IMR-90 (cell line): ENCODE measurements at regions not wholly inside any gene's neighbourhood (a gene's known extent, or its start where the extent isn't known, plus 50 kb on each side); places are given as distances from the start of the nearest gene placed in this dataset.

ENCODE experiments used
- ATAC-seq: fragments of 200-7000 bp; cut with Tn5 transposase; 2 replicates; pipeline ENCODE4 v1.9.1; 2020; ENCODE audit warnings: low read depth, mild to moderate bottlenecking, moderate library complexity
- BruUV-seq: library from RNA; stranded (reverse); fragments of 400-500 nt; replicated peaks from 2 replicates; lab custom pipeline; 2021; lab: Mats Ljungman, UMichigan
- CTCF ChIA-PET: fragments of 300-600 bp; formaldehyde crosslinking; extraction: SDS; loops from one replicate; lab custom pipeline; 2021; ENCODE audit warnings: antibody characterized with exemption; lab: Yijun Ruan, JAX
- POLR2A ChIA-PET: fragments of 300-600 bp; sonication (Branson Sonifier 250); formaldehyde crosslinking; loops from one replicate; lab custom pipeline; 2022; ENCODE audit warnings: antibody characterized with exemption; ENCODE audit not compliant: unreplicated experiment; lab: Charles Lee
- DNase-seq: peaks from one replicate; pipeline ENCODE4 v3.0.0; 2013
- H2AFZ ChIP-seq: replicated peaks from 2 replicates; pipeline ENCODE3; 2013; ENCODE audit warnings: low read length, mild to moderate bottlenecking; ENCODE audit not compliant: poor library complexity
- H2AK5ac ChIP-seq: 2 replicates; pipeline ENCODE4 v1.6.1; 2013; ENCODE audit warnings: low read depth, low read length, inconsistent platforms
- H2AK9ac ChIP-seq: replicated peaks from 2 replicates; pipeline ENCODE3; 2013; ENCODE audit warnings: mild to moderate bottlenecking, low read depth, low read length, moderate library complexity; ENCODE audit not compliant: poor library complexity
- H2BK120ac ChIP-seq: 2 replicates; pipeline ENCODE4 v1.6.1; 2013; ENCODE audit warnings: low read depth, low read length, inconsistent platforms
- H2BK15ac ChIP-seq: 3 replicates; pipeline ENCODE4 v1.6.1; 2013; ENCODE audit warnings: low read depth, low read length, inconsistent platforms
- H2BK20ac ChIP-seq: 2 replicates; pipeline ENCODE4 v1.6.1; 2013; ENCODE audit warnings: low read depth, mild to moderate bottlenecking, inconsistent platforms, low read length, moderate library complexity
- H2BK5ac ChIP-seq: 2 replicates; pipeline ENCODE4 v1.6.1; 2013; ENCODE audit warnings: mild to moderate bottlenecking, low read depth, low read length, inconsistent platforms; ENCODE audit not compliant: poor library complexity, severe bottlenecking
- H3K14ac ChIP-seq: replicated peaks from 2 replicates; pipeline ENCODE4 v1.6.1; 2013; ENCODE audit warnings: low read depth, low read length, inconsistent platforms
- H3K18ac ChIP-seq: 2 replicates; pipeline ENCODE4 v1.6.1; 2013; ENCODE audit warnings: low read depth, low read length, control low read depth
- H3K23ac ChIP-seq: 2 replicates; pipeline ENCODE4 v1.6.1; 2013; ENCODE audit warnings: low read depth, low read length, inconsistent platforms
- H3K27ac ChIP-seq: 2 replicates; pipeline ENCODE4 v1.5.1; 2013; ENCODE audit warnings: mild to moderate bottlenecking, control low read depth, low read length; ENCODE audit not compliant: insufficient read depth
- H3K27me3 ChIP-seq: 2 replicates; pipeline ENCODE4 v1.6.1; 2013; ENCODE audit warnings: low read length; ENCODE audit not compliant: control insufficient read depth, insufficient read depth
- H3K36me3 ChIP-seq: 2 replicates; pipeline ENCODE4 v1.6.1; 2013; ENCODE audit warnings: low read length, mixed read lengths; ENCODE audit not compliant: control insufficient read depth, insufficient read depth
- H3K4ac ChIP-seq: 2 replicates; pipeline ENCODE4 v1.6.1; 2013; ENCODE audit warnings: low read depth, low read length, inconsistent platforms
- H3K4me1 ChIP-seq: 2 replicates; pipeline ENCODE4 v1.6.1; 2013; ENCODE audit warnings: low read length, mixed read lengths; ENCODE audit not compliant: control insufficient read depth, insufficient read depth
- H3K4me2 ChIP-seq: 2 replicates; pipeline ENCODE4 v1.6.1; 2013; ENCODE audit warnings: low read depth, mild to moderate bottlenecking, control low read depth, low read length, moderate library complexity
- H3K4me3 ChIP-seq: 2 replicates; pipeline ENCODE4 v1.5.1; 2013; ENCODE audit warnings: low read depth, mild to moderate bottlenecking, control low read depth, low read length, moderate library complexity; ENCODE audit not compliant: insufficient read depth
- H3K56ac ChIP-seq: 2 replicates; pipeline ENCODE4 v1.6.1; 2013; ENCODE audit warnings: low read length, inconsistent platforms; ENCODE audit not compliant: insufficient read depth; ENCODE audit errors: extremely low read depth
- H3K79me1 ChIP-seq, 2 experiments: 2 replicates each; pipeline ENCODE4 v1.6.1; 2013; ENCODE audit warnings: low read length in 2 of 2, inconsistent platforms in 1 of 2, low read depth in 1 of 2
- H3K9ac ChIP-seq: 2 replicates; pipeline ENCODE4 v1.6.1; 2013; ENCODE audit warnings: low read depth, low read length, control low read depth
- H3K9me1 ChIP-seq: 2 replicates; pipeline ENCODE4 v1.6.1; 2013; ENCODE audit warnings: low read length, inconsistent platforms; ENCODE audit not compliant: insufficient read depth
- H3K9me3 ChIP-seq: 2 replicates; pipeline ENCODE4 v1.6.1; 2013; ENCODE audit warnings: low read length; ENCODE audit not compliant: control insufficient read depth, insufficient read depth
- H4K20me1 ChIP-seq: 2 replicates; pipeline ENCODE4 v1.6.1; 2013; ENCODE audit warnings: low read length, inconsistent platforms; ENCODE audit not compliant: insufficient read depth
- H4K5ac ChIP-seq: 2 replicates; pipeline ENCODE4 v1.6.1; 2013; ENCODE audit warnings: mild to moderate bottlenecking, low read depth, low read length, control low read depth
- H4K8ac ChIP-seq, 2 experiments: 2 replicates each; pipeline ENCODE4 v1.6.1; 2013; ENCODE audit warnings: low read depth in 2 of 2, low read length in 2 of 2, control low read depth in 1 of 2, inconsistent platforms in 1 of 2
- H4K91ac ChIP-seq: 2 replicates; pipeline ENCODE4 v1.6.1; 2013; ENCODE audit warnings: low read depth, low read length, inconsistent platforms; ENCODE audit not compliant: insufficient read depth
- BHLHE40 ChIP-seq: fragments of 150-350 bp; IDR thresholded peaks from 2 replicates; pipeline ENCODE4 v1.6.1; 2016; ENCODE audit warnings: mild to moderate bottlenecking, low read depth, low read length
- CEBPB ChIP-seq: IDR thresholded peaks from 2 replicates; pipeline ENCODE4 v1.6.1; 2012; ENCODE audit warnings: low read depth, low read length, improper control_type of control experiment
- CHD1 ChIP-seq: IDR thresholded peaks from 2 replicates; pipeline ENCODE4 v1.6.1; 2012; ENCODE audit warnings: low read depth, low read length, improper control_type of control experiment
- CTCF ChIP-seq: conservative IDR thresholded peaks from 2 replicates; pipeline ENCODE4 v1.5.1; 2012; ENCODE audit warnings: mild to moderate bottlenecking, low read depth, low read length, improper control_type of control experiment
- FOS ChIP-seq: fragments of 150-350 bp; IDR thresholded peaks from 2 replicates; pipeline ENCODE4 v1.6.1; 2016; ENCODE audit warnings: low read depth, low read length
- MAFK ChIP-seq: IDR thresholded peaks from 2 replicates; pipeline ENCODE4 v1.6.1; 2012; ENCODE audit warnings: low read depth, low read length, improper control_type of control experiment
- NFE2L2 ChIP-seq: fragments of 150-350 bp; IDR thresholded peaks from 2 replicates; pipeline ENCODE4 v1.6.1; 2016; ENCODE audit warnings: low read depth, mild to moderate bottlenecking, low read length
- POLR2A ChIP-seq: IDR thresholded peaks from 2 replicates; pipeline ENCODE4 v1.6.1; 2012; ENCODE audit warnings: mild to moderate bottlenecking, low read depth, low read length
- RCOR1 ChIP-seq: IDR thresholded peaks from 2 replicates; pipeline ENCODE4 v1.6.1; 2012; ENCODE audit warnings: mild to moderate bottlenecking, low read length, improper control_type of control experiment; ENCODE audit not compliant: insufficient replicate concordance
- RFX5 ChIP-seq: IDR thresholded peaks from 2 replicates; pipeline ENCODE4 v1.8.0; 2012; ENCODE audit warnings: low read depth, mild to moderate bottlenecking, low read length, moderate library complexity
- SMC3 ChIP-seq: fragments of 150-350 bp; IDR thresholded peaks from 2 replicates; pipeline ENCODE4 v1.6.1; 2016; ENCODE audit warnings: low read depth, mild to moderate bottlenecking, antibody characterized with exemption, low read length, moderate library complexity
- WGBS, 2 experiments: methylation state at CpG; one replicate each; pipeline versions ENCODE4 v1.1.5 to v1.1.7; 2013; ENCODE audit warnings: missing lambda C conversion rate in 2 of 2; ENCODE audit not compliant: insufficient read length in 1 of 2; ENCODE audit errors: extremely low coverage in 2 of 2; 5-methylcytosine and 5-hydroxymethylcytosine counted together
- dilution Hi-C: fragments of 300-500 bp; cut with HindIII; formaldehyde crosslinking; loops from one replicate; pipeline ENCODE4 v1.14.3; 2018; ENCODE audit warnings: low sequenced_read_pairs; ENCODE audit not compliant: unreplicated experiment
- in situ Hi-C: fragments of 300-500 bp; cut with MboI; formaldehyde crosslinking; loops from 3 replicates; pipeline ENCODE4 v1.14.3; 2019; ENCODE audit warnings: low sequenced_read_pairs, inconsistent platforms, mixed read lengths
- intact Hi-C: fragments of 100-400 bp; cut with micrococcal nuclease; formaldehyde crosslinking; loops from 2 replicates; pipeline ENCODE4 v1.10.0; 2022
- TF ChIP-seq, protein P1 (sequence below): fragments of 150-350 bp; IDR thresholded peaks from 2 replicates; pipeline ENCODE4 v1.6.1; 2017; ENCODE audit warnings: mild to moderate bottlenecking, antibody characterized with exemption, low read length, low read depth
- TF ChIP-seq, protein P2 (sequence below): fragments of 150-350 bp; IDR thresholded peaks from 2 replicates; pipeline ENCODE4 v1.6.1; 2016; ENCODE audit warnings: low read depth, mild to moderate bottlenecking, low read length, moderate library complexity, borderline replicate concordance

DNA sequence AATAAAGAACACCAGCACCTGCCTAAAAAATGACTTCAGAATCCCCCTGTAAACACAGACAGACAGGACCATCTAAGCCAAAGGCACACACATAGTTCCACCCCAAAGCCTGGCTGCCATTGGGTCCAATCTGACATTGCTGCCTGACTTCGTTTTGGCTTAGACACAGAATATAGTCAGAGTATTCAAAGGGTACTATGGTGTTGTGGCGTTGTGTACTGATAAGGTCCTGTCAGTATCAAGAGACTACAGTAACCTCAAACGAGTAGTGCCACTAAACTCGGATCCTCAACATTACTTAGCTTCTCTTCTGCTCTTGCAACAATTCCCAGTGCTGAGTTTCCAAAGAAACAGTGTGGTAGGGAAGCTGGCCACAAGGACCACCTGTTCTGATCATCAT, 169.3 kb upstream of the NR5A2 start:
- no peak overlapping the region for H2AK9ac ChIP-seq
- no CpG with 5 or more reads among the region's 4 CpGs for WGBS, 2 experiments
- no peak overlapping the region for H3K4me3 ChIP-seq
- peak overlapping the region; percentile 91 for H2BK15ac ChIP-seq
- H3K27me3 ChIP-seq = no peaks in the 10 kb centered on the region
- H2AFZ ChIP-seq = no peak overlapping the region
- no peak overlapping the region for H3K4me2 ChIP-seq
- H3K4me1 ChIP-seq = peaks cover 3% of the 10 kb centered on the region; the same call in 1 of the 2 replicates
- no peaks in the 10 kb centered on the region for H3K9me1 ChIP-seq
- H4K91ac ChIP-seq = peak overlapping the region; percentile 70
- H4K5ac ChIP-seq = no peak overlapping the region
- ChIA-PET POLR2A (no interaction called here), CTCF (interaction anchor here (0.6 kb wide), 1 partner anchor 28 kb away, joined by 4 read pairs; no protein-coding TSS in a partner anchor)
- no peaks in the 10 kb centered on the region for H3K79me1 ChIP-seq
- H2BK20ac ChIP-seq = peak overlapping the region; percentile 88
- H3K56ac ChIP-seq = peak overlapping the region; percentile 35; the same call in 1 of the 2 replicates
- BruUV-seq = no TSS peak
- dilution Hi-C loops (no loop called here), in situ Hi-C loops (no loop called here), intact Hi-C loops (no loop called here)
- no peaks in the 10 kb centered on the region for H3K36me3 ChIP-seq
- no peak overlapping the region for H3K23ac ChIP-seq
- H3K9ac ChIP-seq = no peak overlapping the region
- H3K4ac ChIP-seq = peak overlapping the region; percentile 52; the same call in 1 of the 2 replicates
- no peak overlapping the region; the same call in 1 of the 2 replicates for H3K27ac ChIP-seq
- H3K18ac ChIP-seq = peak overlapping the region; percentile 72; the same call in 1 of the 2 replicates
- ATAC-seq = no peak
- TF ChIP-seq CTCF (no peak), MAFK (no peak), POLR2A (no peak), RCOR1 (no peak), CHD1 (no peak), CEBPB (no peak), FOS (no peak), BHLHE40 (no peak), SMC3 (no peak), RFX5 (no peak), NFE2L2 (no peak)
- TF ChIP-seq, protein P1, sequence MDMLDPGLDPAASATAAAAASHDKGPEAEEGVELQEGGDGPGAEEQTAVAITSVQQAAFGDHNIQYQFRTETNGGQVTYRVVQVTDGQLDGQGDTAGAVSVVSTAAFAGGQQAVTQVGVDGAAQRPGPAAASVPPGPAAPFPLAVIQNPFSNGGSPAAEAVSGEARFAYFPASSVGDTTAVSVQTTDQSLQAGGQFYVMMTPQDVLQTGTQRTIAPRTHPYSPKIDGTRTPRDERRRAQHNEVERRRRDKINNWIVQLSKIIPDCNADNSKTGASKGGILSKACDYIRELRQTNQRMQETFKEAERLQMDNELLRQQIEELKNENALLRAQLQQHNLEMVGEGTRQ = no peak
- TF ChIP-seq, protein P2, sequence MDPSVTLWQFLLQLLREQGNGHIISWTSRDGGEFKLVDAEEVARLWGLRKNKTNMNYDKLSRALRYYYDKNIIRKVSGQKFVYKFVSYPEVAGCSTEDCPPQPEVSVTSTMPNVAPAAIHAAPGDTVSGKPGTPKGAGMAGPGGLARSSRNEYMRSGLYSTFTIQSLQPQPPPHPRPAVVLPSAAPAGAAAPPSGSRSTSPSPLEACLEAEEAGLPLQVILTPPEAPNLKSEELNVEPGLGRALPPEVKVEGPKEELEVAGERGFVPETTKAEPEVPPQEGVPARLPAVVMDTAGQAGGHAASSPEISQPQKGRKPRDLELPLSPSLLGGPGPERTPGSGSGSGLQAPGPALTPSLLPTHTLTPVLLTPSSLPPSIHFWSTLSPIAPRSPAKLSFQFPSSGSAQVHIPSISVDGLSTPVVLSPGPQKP = no peak
- H3K9me3 ChIP-seq = no peaks in the 10 kb centered on the region
- H4K20me1 ChIP-seq = no peaks in the 10 kb centered on the region
- peak overlapping the region; percentile 11 for H2BK5ac ChIP-seq
- peak overlapping the region; percentile 64 for H3K14ac ChIP-seq
- peak overlapping the region; percentile 89 for H2AK5ac ChIP-seq
- no peak for DNase-seq
- peak overlapping the region; percentile 50 for H2BK120ac ChIP-seq
- peak overlapping the region; percentile 0 to 77; a peak in 3 of 4 replicates for H4K8ac ChIP-seq
